HG02870 (cell line): ENCODE measurements at regions not wholly inside any gene's neighbourhood (a gene's known extent, or its start where the extent isn't known, plus 50 kb on each side); places are given as distances from the start of the nearest gene placed in this dataset.

Experiments
- ATAC-seq: cut with Tn5 transposase; IDR thresholded peaks from one replicate; pipeline ENCODE4 v1.9.1; 2021; ENCODE audit warnings: mild to moderate bottlenecking, moderate library complexity; ENCODE audit not compliant: unreplicated experiment

- ATAC-seq = no peak
Observed at GRCh38 chr14:105838591-105839424, 312.4 kb downstream of the TMEM121 start.

DNA sequence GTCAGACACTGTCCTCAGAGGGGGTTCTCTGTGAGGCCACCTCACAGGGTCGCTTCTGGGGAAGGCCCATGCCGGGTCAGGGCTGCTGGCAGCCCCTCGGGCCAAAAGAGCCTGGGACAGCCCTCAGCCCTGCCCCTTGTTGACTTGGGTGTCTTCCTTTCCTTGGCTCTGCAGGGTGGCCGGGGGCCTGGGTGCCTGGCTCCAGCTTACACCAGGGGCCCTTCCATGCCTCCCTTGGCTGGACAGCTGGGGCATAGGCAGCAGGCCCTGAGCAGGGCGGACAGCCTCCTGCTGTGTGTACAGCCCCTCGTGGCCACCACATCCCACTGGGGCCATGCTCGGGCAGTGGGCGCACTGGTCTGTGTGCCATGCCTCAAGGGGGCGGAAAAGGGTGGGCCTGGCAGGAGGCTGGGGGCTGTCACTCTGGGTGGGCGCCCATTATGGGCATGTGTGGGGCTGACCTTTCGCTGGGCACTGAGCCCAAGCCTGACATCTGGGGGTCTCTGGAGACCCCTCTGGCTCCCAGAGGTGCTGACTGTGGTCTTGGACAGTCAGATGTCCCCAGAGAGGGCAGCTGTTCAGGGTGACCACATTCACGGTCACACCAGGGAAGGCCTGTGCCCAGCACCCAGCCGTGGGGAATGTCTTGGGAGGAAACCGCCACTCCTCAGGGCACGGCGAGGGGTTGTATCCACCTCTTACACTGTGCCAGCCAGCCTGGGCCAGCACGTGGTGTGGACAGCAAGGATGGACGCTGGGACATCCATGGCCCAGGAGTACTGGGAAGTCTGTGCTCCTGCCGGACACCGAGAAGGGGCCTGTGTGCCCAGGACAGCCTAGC is 313.3 kb downstream of the TMEM121 start:
- ATAC-seq = no peak

- ATAC-seq = no peak
Observed at GRCh38 chr14:105840266-105841021, 314.1 kb downstream of the TMEM121 start.

DNA sequence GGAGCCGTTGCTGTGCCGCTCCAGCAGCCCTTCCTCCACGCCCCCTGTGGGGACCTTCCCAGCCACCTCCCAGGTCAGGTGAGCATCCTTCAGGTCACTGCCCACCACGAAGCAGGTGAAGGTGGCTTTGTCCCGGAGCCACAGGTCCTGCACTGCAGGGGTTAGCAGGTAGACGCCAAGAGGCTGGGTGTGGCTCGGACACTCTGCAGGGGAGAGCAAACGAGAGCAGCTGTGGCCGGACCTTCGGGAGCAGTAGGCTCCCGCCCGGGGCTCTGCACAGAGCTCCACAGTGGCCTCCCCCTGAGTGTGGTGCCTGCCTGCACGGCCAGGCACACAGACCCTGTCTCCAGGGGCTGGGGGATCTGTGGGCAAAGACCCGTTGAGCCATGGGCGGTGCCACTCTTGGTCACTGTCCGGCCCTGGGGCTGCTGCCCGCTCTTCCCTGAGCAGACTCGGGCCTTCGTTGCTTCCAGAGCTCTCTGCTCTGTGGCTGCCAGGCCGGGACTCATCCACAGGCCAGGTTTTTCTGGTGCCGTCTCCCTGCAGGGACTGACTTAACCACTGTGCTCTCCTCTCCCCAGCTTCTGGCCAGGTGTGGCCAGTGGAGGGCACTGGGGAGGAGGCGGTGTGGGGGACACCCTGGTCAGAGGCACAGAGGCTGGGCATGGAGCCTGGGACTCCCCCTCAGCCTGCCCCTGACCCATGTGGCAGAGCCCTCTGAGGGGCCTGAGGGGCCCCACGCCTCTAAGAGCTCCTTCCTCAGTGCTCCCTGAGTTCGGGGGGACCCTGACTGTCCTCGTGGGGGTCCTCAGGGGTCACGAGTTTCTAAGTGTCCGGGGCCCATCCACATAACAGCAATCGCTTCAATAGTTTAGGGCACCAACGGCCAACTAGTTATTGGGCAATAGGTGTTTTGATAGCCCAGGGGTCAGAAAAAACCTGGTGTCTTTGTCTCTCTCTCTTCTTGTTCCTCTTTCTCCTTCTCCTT is 314.9 kb downstream of the TMEM121 start:
- no peak for ATAC-seq

DNA sequence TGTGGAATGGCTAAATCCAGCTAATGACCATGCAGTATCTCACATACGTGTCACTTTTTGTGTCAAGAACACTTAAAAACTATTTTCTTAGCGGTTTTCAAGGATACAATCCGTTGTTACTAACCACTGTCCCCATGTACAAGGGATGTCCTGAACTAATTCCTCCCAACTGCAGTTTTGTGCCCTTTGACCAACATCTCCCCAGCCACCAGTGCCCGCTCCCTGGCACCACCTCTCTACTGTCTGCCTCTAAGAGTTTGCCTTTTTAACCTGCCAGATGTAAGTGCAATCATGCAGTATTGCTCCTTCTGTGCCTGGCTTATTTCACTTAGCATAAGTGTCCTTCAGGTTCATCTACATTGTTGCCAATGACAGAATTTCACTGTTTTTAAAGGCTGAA is 315.7 kb downstream of the TMEM121 start:
- ATAC-seq = no peak

GRCh38 chr14:105843444-105844046 is 317.2 kb downstream of the TMEM121 start:
- no peak for ATAC-seq

- ATAC-seq = no peak
Observed at GRCh38 chr14:105844047-105844630, 317.8 kb downstream of the TMEM121 start.

GRCh38 chr14:105844810-105845724 is 318.7 kb downstream of the TMEM121 start:
- ATAC-seq = no peak

DNA sequence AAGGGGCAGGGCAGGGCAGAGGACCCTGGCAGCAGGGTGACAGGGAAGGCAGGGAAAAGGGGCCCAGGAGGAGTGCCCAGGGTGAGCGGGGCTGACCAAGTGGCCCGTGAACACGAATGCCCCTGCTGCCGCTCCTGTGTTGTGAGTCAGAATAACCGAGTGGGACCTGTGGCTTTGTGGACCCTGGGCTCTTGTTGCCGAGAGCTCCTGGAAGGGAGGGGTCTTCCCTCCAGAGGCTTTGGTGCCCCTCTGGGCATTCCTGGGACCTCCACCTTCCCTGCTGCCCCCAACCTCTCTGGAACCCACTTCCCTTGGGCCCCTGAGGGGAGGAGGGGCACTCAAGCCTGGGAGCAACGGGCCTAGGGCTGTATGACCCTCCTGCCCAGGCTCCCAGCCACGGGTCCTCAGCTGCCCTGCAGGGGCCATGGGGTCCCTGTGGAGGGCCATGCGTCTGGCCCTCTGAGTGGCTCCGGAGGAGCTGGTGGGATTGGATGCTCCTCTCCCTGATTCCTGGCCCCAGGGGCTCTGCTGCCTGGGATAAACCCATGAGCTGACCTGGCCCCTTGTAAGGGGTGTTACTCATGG is 319.4 kb downstream of the TMEM121 start:
- ATAC-seq = no peak

DNA sequence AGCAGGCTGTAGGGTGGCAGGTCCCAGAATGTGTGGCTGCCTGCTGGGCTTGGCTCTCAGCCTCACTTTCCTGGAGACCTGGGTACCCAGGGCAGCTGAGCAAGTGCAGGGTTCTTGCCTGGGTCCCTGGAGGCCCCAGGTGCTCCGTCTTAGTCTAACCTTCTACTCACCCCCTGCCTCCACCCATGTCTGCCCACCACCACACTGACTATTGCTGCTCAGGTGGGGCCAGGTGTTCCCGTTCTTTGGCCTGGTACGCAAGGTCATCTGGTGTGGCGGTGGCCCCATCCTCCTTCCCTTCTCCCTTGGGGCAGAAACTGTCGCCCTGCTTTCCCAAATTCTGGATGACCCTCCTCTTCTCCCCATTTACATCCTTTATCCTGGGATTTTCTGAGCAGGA is 319.9 kb downstream of the TMEM121 start:
- no peak for ATAC-seq

- ATAC-seq = no peak
Observed at GRCh38 chr14:105847400-105847799, 321.0 kb downstream of the TMEM121 start.

GRCh38 chr14:105848570-105848969 is 322.2 kb downstream of the TMEM121 start:
- ATAC-seq = no peak

DNA sequence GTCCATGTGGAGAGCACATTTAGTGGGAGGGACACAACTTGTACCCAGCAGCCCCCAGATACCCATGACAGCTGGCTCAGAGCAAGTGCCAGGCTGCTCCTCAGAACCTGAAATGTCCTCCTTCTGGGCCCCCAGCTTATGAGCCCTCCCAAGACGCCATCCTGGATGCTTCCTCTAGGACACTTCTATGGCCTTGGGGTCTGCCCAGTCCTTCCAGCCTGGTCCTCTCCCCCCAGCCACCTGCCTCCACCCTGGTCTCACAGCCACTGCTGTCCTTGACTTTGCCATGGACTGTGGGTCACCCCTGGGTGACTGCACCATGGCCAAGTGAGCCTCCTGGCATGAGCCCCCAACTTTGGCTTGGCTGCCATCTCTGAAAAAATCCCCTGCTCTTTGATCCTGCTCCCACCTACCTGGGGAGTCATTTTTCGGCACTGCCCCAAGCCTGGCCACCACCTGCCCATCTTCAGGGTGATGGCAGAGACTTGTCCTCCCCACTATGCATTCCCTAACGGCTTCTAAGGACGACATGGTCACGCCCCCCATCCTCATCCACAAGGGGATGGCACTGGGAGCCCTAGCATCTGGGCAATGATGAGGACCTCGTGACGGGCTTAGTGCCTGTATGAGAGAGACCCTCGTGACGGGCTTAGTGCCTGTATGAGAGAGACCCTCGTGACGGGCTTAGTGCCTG is 323.7 kb downstream of the TMEM121 start:
- no peak for ATAC-seq

DNA sequence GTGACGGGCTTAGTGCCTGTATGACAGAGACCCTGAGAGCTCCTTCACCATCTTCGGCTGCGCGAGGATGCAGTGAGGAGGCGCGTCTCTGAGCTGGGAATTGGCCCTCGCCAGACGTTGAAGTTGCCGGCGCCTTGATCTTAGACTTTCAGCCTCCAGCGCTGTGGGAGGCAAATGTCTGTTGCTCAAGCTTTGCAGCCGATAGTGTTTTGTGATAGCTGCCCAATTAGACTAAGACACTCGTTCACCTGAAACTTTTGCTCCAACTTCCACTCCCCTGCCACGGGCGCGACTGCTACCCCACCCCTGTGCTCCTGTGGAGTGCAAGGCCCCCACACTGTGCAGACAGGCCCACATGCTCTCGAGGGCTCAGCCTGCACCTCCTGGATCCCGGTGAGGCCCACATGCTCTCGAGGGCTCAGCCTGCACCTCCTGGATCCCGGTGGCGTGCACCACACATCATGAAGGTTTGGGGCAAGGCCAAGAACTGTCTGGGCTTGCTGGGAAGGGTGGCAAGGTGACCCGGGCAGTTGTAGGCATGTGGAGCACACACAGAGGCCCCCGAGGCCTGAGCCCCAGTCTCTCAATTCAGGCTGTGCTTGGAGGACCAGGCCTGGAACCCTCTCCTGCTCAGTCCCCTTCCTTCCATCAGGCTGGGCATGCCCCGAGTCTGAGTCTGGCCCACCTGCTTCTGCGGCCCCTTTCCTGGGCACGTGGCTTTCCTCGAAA is 324.6 kb downstream of the TMEM121 start:
- ATAC-seq = no peak

DNA sequence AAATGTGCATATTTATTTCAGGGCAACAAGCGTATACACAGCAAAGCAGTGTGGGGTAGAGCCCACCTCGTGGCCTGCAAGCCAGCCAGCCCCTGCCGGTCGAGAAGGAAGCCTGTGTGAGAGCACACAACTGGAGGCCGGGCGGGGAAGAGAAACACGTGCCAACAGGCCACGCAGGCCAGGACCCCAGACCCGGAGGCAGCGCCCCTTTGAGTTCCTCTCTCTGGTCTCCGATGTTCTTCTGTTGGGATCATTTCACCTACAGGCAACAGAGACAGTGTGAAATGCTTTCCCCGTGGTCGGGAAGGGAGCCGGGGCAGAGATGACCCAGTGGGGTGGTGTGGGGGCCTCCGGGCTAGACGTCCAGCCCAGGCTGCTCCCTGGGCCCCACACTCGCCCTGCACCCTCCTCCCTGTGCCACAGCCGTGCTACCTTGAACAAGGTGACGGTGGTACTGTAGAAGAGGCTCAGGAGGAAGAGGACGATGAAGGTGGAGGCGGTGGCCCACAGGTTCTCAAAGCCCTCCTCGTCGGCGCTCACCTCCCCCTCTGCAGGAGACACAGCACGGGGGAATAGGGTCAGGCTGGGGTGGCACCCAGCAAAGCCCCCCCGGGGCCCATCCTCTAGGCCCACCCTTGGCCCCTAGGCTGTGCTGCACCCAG is 325.5 kb downstream of the TMEM121 start:
- ATAC-seq = no peak
